Neural cell (in vitro differentiated cells): ENCODE measurements at regions not wholly inside any gene's neighbourhood (a gene's known extent, or its start where the extent isn't known, plus 50 kb on each side); places are given as distances from the start of the nearest gene placed in this dataset.

Source experiments
- POLR2AphosphoS5 ChIP-seq: IDR thresholded peaks from 2 replicates; pipeline ENCODE4 v1.6.1; 2012
- TF ChIP-seq, protein P1 (sequence below): fragments of 450-650 bp; IDR thresholded peaks from 2 replicates; pipeline ENCODE4 v1.5.1; 2014; ENCODE audit warnings: antibody characterized with exemption, mild to moderate bottlenecking, moderate library complexity; ENCODE audit not compliant: poor library complexity, severe bottlenecking

DNA sequence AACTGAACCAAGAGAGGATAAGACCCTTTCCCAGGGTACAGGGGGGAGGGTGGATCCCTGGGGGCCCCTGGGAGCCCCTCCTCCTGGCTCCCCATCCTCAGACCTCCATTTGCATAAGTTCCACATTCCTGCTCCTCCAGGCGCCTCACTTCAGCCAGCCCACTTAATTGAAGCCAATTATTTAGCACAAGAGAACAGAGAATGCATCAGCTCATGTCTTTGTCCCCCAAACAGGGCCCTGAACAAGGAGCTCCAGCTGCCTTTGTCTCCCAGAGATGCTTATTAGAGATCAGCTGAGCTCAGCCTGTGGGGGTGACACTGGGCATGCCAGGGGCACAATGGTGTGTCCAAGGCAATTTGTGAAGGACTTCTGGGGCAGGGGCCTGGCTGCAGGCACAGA is 89.9 kb upstream of the PRDM11 start:
- TF ChIP-seq, protein P1, sequence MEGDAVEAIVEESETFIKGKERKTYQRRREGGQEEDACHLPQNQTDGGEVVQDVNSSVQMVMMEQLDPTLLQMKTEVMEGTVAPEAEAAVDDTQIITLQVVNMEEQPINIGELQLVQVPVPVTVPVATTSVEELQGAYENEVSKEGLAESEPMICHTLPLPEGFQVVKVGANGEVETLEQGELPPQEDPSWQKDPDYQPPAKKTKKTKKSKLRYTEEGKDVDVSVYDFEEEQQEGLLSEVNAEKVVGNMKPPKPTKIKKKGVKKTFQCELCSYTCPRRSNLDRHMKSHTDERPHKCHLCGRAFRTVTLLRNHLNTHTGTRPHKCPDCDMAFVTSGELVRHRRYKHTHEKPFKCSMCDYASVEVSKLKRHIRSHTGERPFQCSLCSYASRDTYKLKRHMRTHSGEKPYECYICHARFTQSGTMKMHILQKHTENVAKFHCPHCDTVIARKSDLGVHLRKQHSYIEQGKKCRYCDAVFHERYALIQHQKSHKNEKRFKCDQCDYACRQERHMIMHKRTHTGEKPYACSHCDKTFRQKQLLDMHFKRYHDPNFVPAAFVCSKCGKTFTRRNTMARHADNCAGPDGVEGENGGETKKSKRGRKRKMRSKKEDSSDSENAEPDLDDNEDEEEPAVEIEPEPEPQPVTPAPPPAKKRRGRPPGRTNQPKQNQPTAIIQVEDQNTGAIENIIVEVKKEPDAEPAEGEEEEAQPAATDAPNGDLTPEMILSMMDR, result no peak
- TF ChIP-seq POLR2AphosphoS5, result no peak
